Anterior cingulate cortex (tissue), 58 donors: ENCODE measurements at regions not wholly inside any gene's neighbourhood (a gene's known extent, or its start where the extent isn't known, plus 50 kb on each side); places are given as distances from the start of the nearest gene placed in this dataset.

Source experiments
- DNase-seq, 58 donors: peaks; one replicate each; lab custom pipeline; 2025; lab: John Stamatoyannopoulos, UW

GRCh38 chr18:28837100-28837499 is 660.2 kb upstream of the CDH2 start:
- no peak for DNase-seq

DNA sequence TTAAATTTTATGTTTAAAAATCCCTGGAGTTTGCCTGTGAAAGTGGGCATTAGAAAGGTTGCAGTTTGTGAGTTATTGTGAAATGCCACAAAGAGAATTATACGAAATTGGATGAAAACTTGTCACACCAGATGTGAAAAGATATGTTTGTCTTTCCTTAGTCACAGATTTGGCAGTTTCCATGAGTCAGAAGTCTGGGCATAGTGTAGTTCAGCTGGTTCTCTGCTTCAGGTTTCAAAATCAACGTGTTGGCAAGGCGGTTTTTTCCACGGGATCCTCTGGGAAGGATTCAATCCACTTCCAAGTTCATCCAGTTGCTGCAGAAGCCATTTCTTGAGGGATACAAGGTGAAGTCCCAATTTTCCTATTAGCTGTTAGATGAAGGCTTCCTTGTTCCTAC is 658.0 kb upstream of the CDH2 start:
- peak in 6 of 58 donors; percentile 6 to 58 (median 14) for DNase-seq

DNA sequence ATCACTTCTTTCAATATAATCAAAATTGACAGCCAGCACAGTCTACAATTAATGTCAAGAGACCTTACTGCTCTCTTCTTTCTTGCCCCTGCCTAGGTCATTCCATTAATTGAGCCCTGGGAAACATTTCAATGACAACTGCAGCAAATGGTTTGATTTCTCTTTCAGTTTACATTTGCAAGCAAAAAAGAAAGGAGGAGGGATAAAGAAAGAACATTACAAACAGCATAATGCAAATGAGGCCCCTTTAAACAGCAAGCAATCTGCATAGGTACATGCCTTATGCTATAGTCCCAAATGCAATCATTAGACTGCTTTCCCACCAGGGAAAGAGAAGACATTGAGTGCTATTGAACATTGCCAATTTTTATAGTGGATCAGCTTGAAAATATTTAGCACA is 655.0 kb upstream of the CDH2 start:
- no peak for DNase-seq

- DNase-seq, result no peak
Measured at GRCh38 chr18:28831476-28831875, 654.5 kb upstream of the CDH2 start.

DNA sequence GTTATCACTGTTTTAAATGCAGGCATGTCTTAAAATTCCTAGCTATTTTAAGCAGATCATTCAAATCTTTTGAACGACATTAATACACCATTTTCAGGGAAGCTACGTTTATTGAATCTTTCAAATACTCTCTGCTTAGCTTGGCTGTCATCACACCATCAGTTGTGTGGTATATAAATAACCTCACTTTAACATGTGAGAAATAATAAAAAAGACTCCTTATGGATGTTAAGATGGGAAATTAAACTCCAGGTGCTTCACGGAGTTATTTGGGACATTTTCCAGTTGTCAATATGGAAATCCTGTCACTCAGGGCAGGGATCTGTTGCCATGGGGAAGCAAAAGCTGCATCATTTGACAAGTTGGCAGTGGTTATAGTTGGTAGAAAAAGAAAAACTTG is 649.2 kb upstream of the CDH2 start:
- DNase-seq, result no peak

GRCh38 chr18:28824183-28824574 is 647.2 kb upstream of the CDH2 start:
- no peak for DNase-seq

DNA sequence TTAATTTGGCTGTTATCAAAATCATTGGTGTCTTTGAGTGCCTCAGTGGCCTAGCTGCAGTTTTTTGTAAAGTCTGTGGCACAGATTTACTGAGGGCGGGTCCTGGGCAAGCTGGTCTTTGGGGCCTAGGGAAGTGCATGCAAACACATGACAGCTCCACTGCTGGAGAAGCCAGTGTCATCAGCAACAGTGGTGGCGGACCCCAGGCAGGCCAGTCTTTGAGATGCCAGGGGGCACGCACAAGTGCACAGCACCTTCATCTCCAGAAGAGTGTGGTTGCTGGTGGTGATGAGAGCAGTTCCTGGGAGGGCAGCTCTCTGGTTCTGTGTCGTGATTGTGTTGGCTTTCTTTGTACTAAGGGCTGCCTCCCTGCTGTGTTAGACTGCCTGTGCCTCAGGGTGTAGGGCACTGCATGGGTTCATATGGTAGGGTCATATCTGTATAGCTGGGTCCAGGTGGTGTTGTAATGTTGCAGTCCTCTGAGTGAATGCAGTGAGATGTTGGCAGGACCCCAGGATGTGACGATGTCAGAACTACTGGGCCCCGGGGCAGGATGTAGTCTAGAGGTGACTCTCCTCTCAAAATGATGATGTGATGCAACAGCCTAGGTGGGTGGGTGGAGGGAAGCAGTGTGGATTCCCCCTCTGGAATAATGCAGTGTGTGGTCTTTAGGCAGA is 646.7 kb upstream of the CDH2 start:
- DNase-seq, result no peak

GRCh38 chr18:28820353-28820752 is 643.4 kb upstream of the CDH2 start:
- DNase-seq, result no peak

- no peak for DNase-seq
Measured at GRCh38 chr18:28816155-28816554, 639.2 kb upstream of the CDH2 start.

GRCh38 chr18:28814365-28814764 is 637.4 kb upstream of the CDH2 start:
- DNase-seq, result no peak

DNA sequence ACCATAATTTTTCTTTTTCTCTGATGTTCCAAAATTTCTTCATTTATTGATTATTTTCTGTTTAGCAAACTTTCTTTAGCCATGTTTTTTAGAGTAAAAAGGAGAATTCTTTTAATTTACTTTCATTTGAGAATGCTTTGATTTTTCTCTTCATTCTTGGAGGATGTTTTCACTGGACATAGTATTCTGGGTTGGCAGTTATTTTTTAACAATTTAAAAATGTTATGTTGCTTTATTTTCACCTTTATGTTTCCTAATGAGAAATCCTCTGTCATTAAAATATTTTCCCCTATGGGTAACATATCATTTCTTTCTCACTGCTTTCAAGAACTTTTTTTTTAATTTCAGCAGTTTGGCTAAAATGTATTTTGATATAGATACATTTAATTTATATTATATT is 631.4 kb upstream of the CDH2 start:
- no peak for DNase-seq

GRCh38 chr18:28805491-28805890 is 628.6 kb upstream of the CDH2 start:
- no peak for DNase-seq

- DNase-seq, result no peak
Measured at GRCh38 chr18:28804512-28805202, 627.7 kb upstream of the CDH2 start.

DNA sequence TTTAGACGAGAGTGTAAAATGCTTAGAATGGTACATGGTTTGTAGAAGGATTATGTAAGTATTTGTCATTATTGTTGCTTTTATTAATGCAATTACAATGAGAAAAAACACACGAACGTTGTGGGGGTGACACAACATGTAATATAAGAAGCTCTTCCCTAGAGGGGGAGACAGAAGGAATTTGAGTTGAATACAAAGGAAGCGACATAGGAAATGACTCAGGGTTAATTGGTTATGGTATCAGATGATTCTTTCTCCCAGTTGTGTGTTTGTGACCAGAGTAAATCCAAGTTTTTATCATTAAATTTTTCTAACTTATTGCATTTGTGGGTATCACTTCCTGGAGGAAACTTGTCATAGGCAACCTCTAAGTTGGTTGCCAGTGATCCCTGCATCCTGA is 625.6 kb upstream of the CDH2 start:
- DNase-seq, result no peak

DNA sequence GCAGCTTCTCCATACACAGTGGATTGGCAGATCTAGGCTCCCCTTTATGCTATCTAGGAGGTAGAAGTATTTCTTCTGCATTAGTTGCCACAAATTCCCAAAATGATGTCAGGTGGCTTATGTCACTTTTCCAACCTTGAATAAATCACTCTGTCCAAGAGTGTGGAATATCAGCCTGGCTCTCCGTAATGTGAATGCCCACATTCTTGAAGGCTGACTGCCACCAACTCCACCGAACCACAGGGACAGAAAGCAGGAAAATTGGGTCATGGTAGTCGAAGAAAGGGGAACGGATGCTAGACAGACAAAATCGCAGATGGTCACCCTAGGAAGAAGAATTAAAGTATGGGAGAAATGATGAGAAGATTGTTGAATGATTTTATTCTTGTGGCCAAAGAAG is 624.9 kb upstream of the CDH2 start:
- no peak for DNase-seq

DNA sequence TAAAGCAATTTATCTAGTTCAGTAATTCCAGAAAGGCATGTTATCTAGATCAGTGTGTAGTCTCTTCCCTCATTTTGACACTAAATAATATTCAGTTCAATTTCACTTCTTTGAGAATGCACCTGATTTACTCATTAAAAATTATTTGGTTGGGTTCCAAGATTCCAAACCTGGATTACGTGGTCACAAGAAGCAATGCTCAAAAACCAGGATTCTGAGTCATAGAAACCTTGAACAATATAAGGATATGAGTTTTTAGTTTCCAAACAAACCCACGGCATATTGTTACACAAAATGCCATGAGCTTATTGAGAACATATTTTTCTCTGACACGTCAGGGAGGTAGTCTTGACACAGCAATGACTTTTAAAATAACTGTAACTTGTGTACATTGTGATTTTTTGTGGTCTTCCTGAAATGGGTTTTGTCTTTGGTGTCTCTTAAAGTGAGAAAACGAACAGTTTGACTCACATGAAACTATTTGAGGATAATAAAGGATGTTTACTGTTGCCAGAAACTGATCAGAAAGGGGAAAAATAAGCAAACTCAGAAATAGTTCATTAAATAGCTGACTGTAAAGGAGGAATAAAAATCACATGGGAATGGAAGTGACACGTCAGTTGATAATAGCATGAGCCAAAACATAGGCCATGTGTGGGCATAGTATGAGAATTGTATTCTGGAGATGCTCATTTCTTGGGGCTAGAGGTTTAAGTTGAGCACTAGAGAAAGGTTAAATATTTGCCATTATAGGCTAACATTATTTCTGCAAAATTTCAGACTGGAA is 617.7 kb upstream of the CDH2 start:
- no peak for DNase-seq

- DNase-seq, result peak in 2 of 58 donors; percentile 2 to 28
Measured at GRCh38 chr18:28793901-28794300, 617.0 kb upstream of the CDH2 start.

DNA sequence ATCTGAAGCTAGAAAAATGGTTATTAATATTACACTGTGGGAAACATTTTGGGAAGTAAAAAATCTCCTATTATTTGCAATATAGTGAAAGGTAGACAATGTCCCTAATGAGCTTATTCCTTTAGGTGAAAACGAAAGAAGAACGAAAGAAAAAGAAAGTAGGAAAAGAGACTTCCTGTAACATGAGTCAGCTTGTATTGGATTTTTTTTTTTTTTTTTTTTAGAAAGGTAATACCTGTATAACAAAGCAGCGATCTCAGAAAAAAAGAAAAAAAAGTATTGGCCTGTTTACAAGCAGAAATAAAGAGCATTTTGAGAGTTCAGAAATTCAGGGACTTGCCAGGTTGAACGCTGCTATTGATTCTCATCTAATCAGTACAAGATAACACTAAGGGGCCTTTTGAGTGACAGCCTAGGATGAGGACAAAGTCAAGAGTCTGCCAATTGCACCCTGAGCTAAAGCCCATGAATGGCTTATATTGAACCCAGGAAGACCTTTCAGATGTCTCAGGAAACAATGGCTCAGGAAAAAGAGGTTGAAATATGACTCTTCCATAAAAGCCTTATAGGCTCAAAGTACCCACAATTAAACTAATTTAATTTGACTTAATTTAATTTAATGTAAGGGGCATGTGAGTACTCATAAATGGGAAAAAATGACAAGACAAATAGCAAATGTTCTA is 615.6 kb upstream of the CDH2 start:
- no peak for DNase-seq

GRCh38 chr18:28791101-28791500 is 614.2 kb upstream of the CDH2 start:
- no peak for DNase-seq

- no peak for DNase-seq
Measured at GRCh38 chr18:28789502-28789901, 612.6 kb upstream of the CDH2 start.

- DNase-seq, result no peak
Measured at GRCh38 chr18:28786926-28787325, 610.0 kb upstream of the CDH2 start.
